ENCODE measurements at regions not wholly inside any gene's neighbourhood (a gene's known extent, or its start where the extent isn't known, plus 50 kb on each side); places are given as distances from the start of the nearest gene placed in this dataset.

GRCh38 chr10:83656924-83657323, 482.4 kb upstream of the GHITM start:
- no peak for TF ChIP-seq CTCF (IDR thresholded peaks at IDR 0.05; ENCODE audit: insufficient read depth, low read length, poor library complexity, severe bottlenecking)
- TF ChIP-seq EZH2phosphoT487 (conservative IDR thresholded peaks at IDR 0.05; ENCODE audit: low read length): no peak

All from SU-DHL-6 (cell line).